ENCODE measurements at regions not wholly inside any gene's neighbourhood (a gene's known extent, or its start where the extent isn't known, plus 50 kb on each side); places are given as distances from the start of the nearest gene placed in this dataset.
A peak's percentile ranks its signal among the peaks of the same experiment; 100 is the strongest.

DNA sequence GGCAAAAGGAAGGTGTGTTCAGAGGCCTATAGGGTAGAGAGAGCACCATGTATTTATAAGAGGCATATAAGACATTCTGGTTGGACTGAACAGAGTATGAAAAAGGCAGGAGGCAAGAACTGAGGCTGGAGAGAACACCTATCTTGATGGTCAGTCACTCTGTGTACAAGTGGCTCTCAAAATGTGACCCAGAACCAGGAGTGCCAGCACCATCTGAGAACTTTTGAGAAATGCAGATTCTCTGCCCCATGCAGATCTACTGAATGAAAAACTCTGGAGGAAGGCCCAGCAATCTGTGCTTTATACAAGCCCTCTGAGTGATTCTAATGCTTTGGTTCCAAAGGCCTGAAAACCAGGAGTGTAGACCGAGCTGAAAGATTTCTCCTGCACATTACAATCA lies 324.0 kb upstream of the IL12A start:
- peaks cover 0 to 24% (median 3%) of the 10 kb centered on the region in 4 donors for H3K4me1 ChIP-seq
- H3K27ac ChIP-seq = no peak overlapping the region
- no peaks in the 10 kb centered on the region for H3K27me3 ChIP-seq
- intact Hi-C loops (cut with DNase I; ENCODE audit: low total_unique reads) = no loop called here
- H3K9me3 ChIP-seq = peaks cover 0 to 8% (median 0%) of the 10 kb centered on the region in 3 donors
- no peak for DNase-seq
- TF ChIP-seq, protein P1, sequence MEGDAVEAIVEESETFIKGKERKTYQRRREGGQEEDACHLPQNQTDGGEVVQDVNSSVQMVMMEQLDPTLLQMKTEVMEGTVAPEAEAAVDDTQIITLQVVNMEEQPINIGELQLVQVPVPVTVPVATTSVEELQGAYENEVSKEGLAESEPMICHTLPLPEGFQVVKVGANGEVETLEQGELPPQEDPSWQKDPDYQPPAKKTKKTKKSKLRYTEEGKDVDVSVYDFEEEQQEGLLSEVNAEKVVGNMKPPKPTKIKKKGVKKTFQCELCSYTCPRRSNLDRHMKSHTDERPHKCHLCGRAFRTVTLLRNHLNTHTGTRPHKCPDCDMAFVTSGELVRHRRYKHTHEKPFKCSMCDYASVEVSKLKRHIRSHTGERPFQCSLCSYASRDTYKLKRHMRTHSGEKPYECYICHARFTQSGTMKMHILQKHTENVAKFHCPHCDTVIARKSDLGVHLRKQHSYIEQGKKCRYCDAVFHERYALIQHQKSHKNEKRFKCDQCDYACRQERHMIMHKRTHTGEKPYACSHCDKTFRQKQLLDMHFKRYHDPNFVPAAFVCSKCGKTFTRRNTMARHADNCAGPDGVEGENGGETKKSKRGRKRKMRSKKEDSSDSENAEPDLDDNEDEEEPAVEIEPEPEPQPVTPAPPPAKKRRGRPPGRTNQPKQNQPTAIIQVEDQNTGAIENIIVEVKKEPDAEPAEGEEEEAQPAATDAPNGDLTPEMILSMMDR (IDR thresholded peaks at IDR 0.05) = no peak
- no peaks in the 10 kb centered on the region for H3K36me3 ChIP-seq
- H3K4me3 ChIP-seq = no peak overlapping the region

DNA sequence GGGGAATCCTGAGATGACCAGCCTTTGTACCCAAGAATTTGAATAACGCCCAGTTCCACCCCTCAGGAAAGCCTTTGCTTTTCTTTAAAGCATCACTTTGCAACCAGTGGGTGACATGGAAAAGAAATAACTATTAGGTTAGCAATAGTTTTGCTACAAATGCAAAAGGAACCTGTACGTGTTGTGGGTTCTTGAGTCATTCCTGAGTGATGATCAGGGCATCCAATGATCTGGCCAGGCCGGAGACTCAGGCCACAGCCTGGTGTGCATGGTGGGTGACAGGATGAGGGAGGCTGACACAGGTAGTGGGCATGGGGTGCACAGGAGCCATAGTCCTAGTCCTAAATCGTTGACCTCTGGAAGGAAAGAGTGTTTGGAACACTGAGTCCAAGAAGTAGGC lies 321.4 kb upstream of the IL12A start:
- intact Hi-C loops (cut with DNase I; ENCODE audit: low total_unique reads) = no loop called here
- DNase-seq = no peak
- Histone ChIP-seq H3K4me1 (peaks cover 0 to 27% (median 3%) of the 10 kb centered on the region in 4 donors), H3K27me3 (no peaks in the 10 kb centered on the region), H3K4me3 (no peak overlapping the region), H3K27ac (no peak overlapping the region), H3K9me3 (peaks cover 0 to under 1% (median 0%) of the 10 kb centered on the region in 3 donors), H3K36me3 (no peaks in the 10 kb centered on the region)
- TF ChIP-seq, protein P1 (IDR thresholded peaks at IDR 0.05) = no peak

DNA sequence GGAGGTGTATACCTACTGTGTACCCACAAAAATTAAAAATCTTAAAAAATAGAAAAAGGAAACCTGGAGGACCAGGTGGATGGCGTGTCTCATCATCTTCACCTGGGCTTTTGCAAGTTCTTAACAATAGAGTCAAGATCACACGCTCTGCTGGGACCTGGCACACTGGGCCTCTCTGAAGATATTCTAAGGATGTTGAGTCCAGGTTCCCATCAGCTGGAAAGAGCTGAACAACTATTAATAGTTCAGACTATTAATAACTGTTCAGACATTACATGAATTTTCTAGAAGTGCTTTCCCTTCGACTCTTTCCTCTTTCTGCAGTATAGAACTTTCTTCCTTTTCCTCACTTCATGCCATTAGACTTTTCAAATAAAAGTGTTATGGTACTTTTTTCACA lies 320.2 kb upstream of the IL12A start:
- no peak overlapping the region for H3K4me3 ChIP-seq
- H3K27ac ChIP-seq = peak overlapping the region; percentile 49 to 64
- H3K36me3 ChIP-seq = no peaks in the 10 kb centered on the region
- TF ChIP-seq, protein P1 (IDR thresholded peaks at IDR 0.05) = no peak
- H3K9me3 ChIP-seq = no peaks in the 10 kb centered on the region
- DNase-seq = no peak
- H3K27me3 ChIP-seq = no peaks in the 10 kb centered on the region
- intact Hi-C loops (cut with DNase I; ENCODE audit: low total_unique reads) = no loop called here
- peaks cover 0 to 27% (median 3%) of the 10 kb centered on the region in 4 donors for H3K4me1 ChIP-seq

DNA sequence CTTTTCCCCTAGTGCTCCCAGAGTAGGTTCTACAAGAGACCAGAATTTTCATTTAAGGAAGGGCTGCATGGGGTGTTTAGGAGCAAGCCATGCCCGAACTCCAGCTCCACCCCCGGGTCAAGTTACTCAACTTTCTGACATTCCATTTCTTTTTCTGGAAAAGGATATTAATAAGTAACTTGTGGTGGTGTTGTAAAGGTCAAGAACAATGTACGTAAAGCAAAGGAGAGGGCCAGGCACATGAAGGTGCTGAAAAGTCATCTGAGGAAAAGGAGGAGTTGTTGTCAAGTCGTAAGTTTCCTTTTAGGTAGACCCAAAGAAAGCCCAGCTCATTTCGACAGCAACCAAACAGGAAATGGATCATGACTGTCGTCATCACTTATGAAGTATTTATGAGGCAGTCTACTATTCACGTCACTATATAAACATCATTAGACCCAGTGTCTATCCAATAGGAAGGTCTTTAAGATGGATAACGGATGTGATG lies 319.6 kb upstream of the IL12A start:
- H3K4me1 ChIP-seq = peaks cover 0 to 27% (median 3%) of the 10 kb centered on the region in 4 donors
- intact Hi-C loops (cut with DNase I; ENCODE audit: low total_unique reads) = no loop called here
- H3K27ac ChIP-seq = peak overlapping the region; percentile 49 to 64
- H3K4me3 ChIP-seq = no peak overlapping the region
- H3K36me3 ChIP-seq = no peaks in the 10 kb centered on the region
- H3K27me3 ChIP-seq = no peaks in the 10 kb centered on the region
- peak in 1 of 2 donors; percentile 67 for DNase-seq
- TF ChIP-seq, protein P1 (IDR thresholded peaks at IDR 0.05) = no peak
- H3K9me3 ChIP-seq = no peaks in the 10 kb centered on the region

DNA sequence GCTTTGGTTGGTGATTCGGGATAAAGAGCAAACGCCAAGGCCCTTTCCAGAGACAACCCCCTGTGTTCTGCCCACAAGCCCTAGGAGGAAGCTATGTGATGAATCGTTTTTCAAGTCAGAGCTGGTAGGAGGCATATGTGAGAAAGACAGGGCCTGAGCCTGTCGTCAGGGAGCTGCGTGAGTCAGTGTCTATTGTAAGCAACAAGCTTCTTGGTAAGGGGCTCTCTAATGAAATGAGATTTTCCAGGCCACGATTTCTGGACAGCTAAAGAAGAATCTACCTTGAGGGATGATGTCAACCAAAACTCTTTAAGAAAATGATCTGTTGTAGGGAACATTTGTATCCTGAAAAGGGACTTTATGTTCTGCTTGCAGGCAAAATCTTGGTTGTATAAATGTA lies 318.9 kb upstream of the IL12A start:
- no peak for DNase-seq
- Histone ChIP-seq H3K27me3 (no peaks in the 10 kb centered on the region), H3K4me1 (peaks cover 0 to 27% (median 3%) of the 10 kb centered on the region in 4 donors), H3K4me3 (no peak overlapping the region), H3K36me3 (no peaks in the 10 kb centered on the region), H3K27ac (peak overlapping the region; percentile 49 to 64), H3K9me3 (no peaks in the 10 kb centered on the region)
- TF ChIP-seq, protein P1 (IDR thresholded peaks at IDR 0.05) = no peak
- intact Hi-C loops (cut with DNase I; ENCODE audit: low total_unique reads) = no loop called here
